Neuronal stem cell (in vitro differentiated cells): ENCODE measurements at regions not wholly inside any gene's neighbourhood (a gene's known extent, or its start where the extent isn't known, plus 50 kb on each side); places are given as distances from the start of the nearest gene placed in this dataset.

Source experiments
- DNase-seq: peaks from one replicate; pipeline ENCODE4 v3.0.0-alpha.2; 2013; ENCODE audit warnings: low spot score
- H2AFZ ChIP-seq: one replicate; pipeline ENCODE4 v1.6.1; 2013; ENCODE audit warnings: mild to moderate bottlenecking, low read length, inconsistent platforms
- H2AK5ac ChIP-seq: 2 replicates; pipeline ENCODE4 v1.6.1; 2013; ENCODE audit warnings: low read depth, mild to moderate bottlenecking, inconsistent platforms, low read length, moderate library complexity, mixed read lengths
- H2BK120ac ChIP-seq: 2 replicates; pipeline ENCODE4 v1.6.1; 2013; ENCODE audit warnings: low read depth, mild to moderate bottlenecking, inconsistent platforms, low read length, moderate library complexity, mixed read lengths
- H2BK12ac ChIP-seq: one replicate; pipeline ENCODE4 v1.6.1; 2013; ENCODE audit warnings: low read length, inconsistent platforms
- H2BK15ac ChIP-seq: 2 replicates; pipeline ENCODE4 v1.6.1; 2013; ENCODE audit warnings: mild to moderate bottlenecking, low read length, inconsistent platforms, mixed read lengths
- H2BK5ac ChIP-seq: one replicate; pipeline ENCODE4 v1.6.1; 2013; ENCODE audit warnings: inconsistent platforms, mild to moderate bottlenecking, low read length, moderate library complexity
- H3K14ac ChIP-seq: one replicate; pipeline ENCODE4 v1.6.1; 2013; ENCODE audit warnings: low read length, inconsistent platforms
- H3K18ac ChIP-seq: 2 replicates; pipeline ENCODE4 v1.6.1; 2013; ENCODE audit warnings: low read length, inconsistent platforms
- H3K23ac ChIP-seq: 2 replicates; pipeline ENCODE4 v1.6.1; 2013; ENCODE audit warnings: low read depth, mild to moderate bottlenecking, mixed read lengths, low read length, inconsistent platforms; ENCODE audit not compliant: poor library complexity
- H3K27ac ChIP-seq: replicated peaks from 3 replicates; pipeline ENCODE4 v1.5.1; 2013; ENCODE audit warnings: low read length, inconsistent platforms
- H3K27me3 ChIP-seq, 3 experiments: 2 replicates each; pipeline ENCODE4 v1.6.1; 2013; ENCODE audit warnings: low read length in 3 of 3, mild to moderate bottlenecking in 2 of 3, inconsistent platforms in 1 of 3, low read depth in 1 of 3, mixed read lengths in 1 of 3, moderate library complexity in 1 of 3; ENCODE audit not compliant: control insufficient read depth in 3 of 3, insufficient read depth in 3 of 3
- H3K36me3 ChIP-seq, 2 donors: replicated peaks in 1 of 2; 2 replicates each; pipeline ENCODE4 v1.6.1; 2013; ENCODE audit warnings: low read length in 2 of 2; ENCODE audit not compliant: control insufficient read depth in 2 of 2, insufficient read depth in 2 of 2
- H3K4ac ChIP-seq: 2 replicates; pipeline ENCODE4 v1.6.1; 2013; ENCODE audit warnings: inconsistent platforms, mild to moderate bottlenecking, low read length, moderate library complexity
- H3K4me1 ChIP-seq, 2 donors: 1 replicate in 1 of 2; 2 replicates in 1 of 2; pipeline ENCODE4 v1.6.1; 2013; ENCODE audit warnings: low read length in 2 of 2, low read depth in 1 of 2; ENCODE audit not compliant: control insufficient read depth in 2 of 2, insufficient read depth in 1 of 2
- H3K4me2 ChIP-seq: one replicate; pipeline ENCODE4 v1.6.1; 2013; ENCODE audit warnings: mild to moderate bottlenecking, low read length, inconsistent platforms; ENCODE audit not compliant: insufficient read depth, poor library complexity, severe bottlenecking
- H3K4me3 ChIP-seq, 2 donors: 2 replicates each; pipeline ENCODE4 v1.5.1; 2013; ENCODE audit warnings: low read length in 2 of 2, mild to moderate bottlenecking in 2 of 2, inconsistent platforms in 1 of 2, moderate library complexity in 1 of 2
- H3K79me1 ChIP-seq: one replicate; pipeline ENCODE4 v1.6.1; 2013; ENCODE audit warnings: low read depth, mild to moderate bottlenecking, inconsistent platforms, low read length, moderate library complexity
- H3K9ac ChIP-seq: one replicate; pipeline ENCODE4 v1.6.1; 2013; ENCODE audit warnings: mild to moderate bottlenecking, low read depth, low read length, inconsistent platforms; ENCODE audit not compliant: poor library complexity
- H3K9me3 ChIP-seq, 2 donors: replicated peaks in 1 of 2; 2 replicates each; pipeline versions ENCODE3 to v1.6.1; 2013; ENCODE audit warnings: low read length in 2 of 2, mild to moderate bottlenecking in 2 of 2, inconsistent platforms in 1 of 2, low read depth in 1 of 2, mixed read lengths in 1 of 2, moderate library complexity in 1 of 2; ENCODE audit not compliant: control insufficient read depth in 2 of 2, insufficient read depth in 1 of 2
- H4K8ac ChIP-seq: one replicate; pipeline ENCODE4 v1.6.1; 2013; ENCODE audit warnings: low read depth, mild to moderate bottlenecking, inconsistent platforms, low read length, moderate library complexity
- H4K91ac ChIP-seq: one replicate; pipeline ENCODE4 v1.6.1; 2013; ENCODE audit warnings: low read length, low read depth, mild to moderate bottlenecking, inconsistent platforms; ENCODE audit not compliant: poor library complexity
- WGBS, 2 donors: extraction: QIAGEN DNeasy Blood & Tissue Kit; methylation state at CpG; one replicate each; pipeline ENCODE4 v1.1.7; 2013; ENCODE audit warnings: missing lambda C conversion rate in 2 of 2, mixed read lengths in 1 of 2; ENCODE audit not compliant: insufficient read length in 2 of 2, insufficient replicate concordance in 1 of 2; ENCODE audit errors: extremely low coverage in 2 of 2; 5-methylcytosine and 5-hydroxymethylcytosine counted together

DNA sequence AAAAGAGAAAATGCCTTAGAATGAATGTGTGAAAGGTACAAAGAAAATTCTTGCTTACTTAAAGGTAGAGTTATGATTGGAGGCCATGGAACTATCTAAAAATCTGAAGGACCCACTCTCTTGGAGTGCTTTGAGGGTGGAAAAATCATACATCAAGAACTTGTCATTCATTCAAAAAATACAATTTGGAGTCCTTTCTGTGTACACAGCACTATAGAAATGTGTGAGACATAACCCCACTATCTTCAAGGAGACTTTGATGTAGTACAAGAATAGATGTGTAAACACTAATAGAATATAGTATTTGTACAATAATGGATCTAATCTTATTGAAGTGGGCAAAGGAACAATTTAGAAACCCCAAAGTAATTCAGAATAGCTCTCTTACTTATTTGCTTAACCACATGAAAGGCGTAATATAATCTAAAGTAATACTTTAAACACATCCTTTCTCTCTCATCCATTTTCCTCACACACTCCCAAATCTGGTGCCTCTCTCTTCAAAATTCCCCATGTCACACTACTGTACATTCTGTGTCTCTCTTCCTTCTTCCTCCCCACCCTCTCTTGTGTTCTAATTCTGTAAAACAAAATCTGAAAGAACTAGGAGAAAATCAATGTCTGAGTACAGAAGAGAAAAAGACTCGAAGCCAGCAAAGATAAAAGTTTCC lies 166.7 kb downstream of the DNAJB9 start:
- Histone ChIP-seq H2BK15ac (no peak overlapping the region), H3K14ac (no peak overlapping the region), H3K4me3 (no peak overlapping the region), H3K9me3 (no peaks in the 10 kb centered on the region), H2BK5ac (no peak overlapping the region), H3K9ac (no peak overlapping the region), H3K79me1 (no peaks in the 10 kb centered on the region), H3K36me3 (no peaks in the 10 kb centered on the region), H3K27me3 (no peaks in the 10 kb centered on the region), H2BK120ac (no peak overlapping the region), H2BK12ac (no peak overlapping the region), H4K8ac (no peak overlapping the region), H3K4ac (no peak overlapping the region), H3K23ac (no peak overlapping the region), H3K27ac (no peak overlapping the region), H4K91ac (no peak overlapping the region), H3K4me2 (no peak overlapping the region), H3K4me1 (no peaks in the 10 kb centered on the region), H2AK5ac (no peak overlapping the region), H2AFZ (no peak overlapping the region), H3K18ac (no peak overlapping the region)
- DNase-seq = no peak
- WGBS, 2 donors = no CpG with 5 or more reads among the region's 2 CpGs

DNA sequence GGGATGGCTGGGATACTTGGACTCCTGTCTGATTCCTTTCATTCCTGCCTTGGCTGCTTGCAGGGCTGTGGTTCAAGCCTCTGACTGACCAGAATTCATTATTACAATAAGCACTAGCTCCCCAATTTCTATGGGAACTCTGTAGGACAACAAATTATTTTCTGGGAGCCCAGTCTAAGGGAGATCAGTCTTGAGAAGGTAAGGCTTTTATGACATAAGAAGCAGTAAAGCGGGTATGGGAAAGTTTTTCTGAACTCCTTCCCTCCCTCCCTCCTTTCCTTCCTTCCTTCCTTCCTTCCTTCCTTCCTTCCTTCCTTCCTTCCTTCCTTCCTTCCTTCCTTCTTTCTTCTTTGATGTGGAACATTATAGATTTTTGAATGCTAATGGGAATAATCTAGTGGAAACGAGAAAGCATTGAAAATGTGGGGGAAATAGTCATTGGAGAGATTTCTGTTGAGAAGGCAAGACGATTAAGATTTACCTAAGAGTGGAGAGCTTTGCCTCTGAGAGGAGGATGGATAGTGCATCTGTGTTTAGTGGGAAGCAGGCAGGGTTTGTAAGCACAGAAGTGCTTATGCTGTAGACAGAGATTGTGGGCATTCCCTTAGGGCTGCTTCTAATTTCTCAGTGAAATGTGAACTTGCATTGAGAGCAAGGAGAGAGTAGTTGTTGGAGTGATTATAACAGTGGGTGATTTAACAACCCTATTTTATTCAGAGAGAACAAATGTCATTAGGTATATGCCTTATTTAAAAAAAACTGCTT lies 201.5 kb downstream of the DNAJB9 start:
- H4K91ac ChIP-seq = no peak overlapping the region
- H3K4me2 ChIP-seq = no peak overlapping the region
- no peak overlapping the region for H3K23ac ChIP-seq
- no peaks in the 10 kb centered on the region for H3K36me3 ChIP-seq
- H3K4ac ChIP-seq = no peak overlapping the region
- WGBS, 2 donors = no CpG with 5 or more reads among the region's 3 CpGs
- DNase-seq = no peak
- H3K79me1 ChIP-seq = no peaks in the 10 kb centered on the region
- H2BK5ac ChIP-seq = no peak overlapping the region
- peak overlapping the region; percentile 49 for H2AFZ ChIP-seq
- no peak overlapping the region for H2AK5ac ChIP-seq
- H2BK120ac ChIP-seq = no peak overlapping the region
- H4K8ac ChIP-seq = no peak overlapping the region
- peaks cover 0 to 3% of the 10 kb centered on the region in 2 donors for H3K4me1 ChIP-seq
- H3K18ac ChIP-seq = no peak overlapping the region
- no peaks in the 10 kb centered on the region for H3K9me3 ChIP-seq
- no peak overlapping the region for H3K4me3 ChIP-seq
- H2BK12ac ChIP-seq = no peak overlapping the region
- no peak overlapping the region for H2BK15ac ChIP-seq
- no peak overlapping the region for H3K14ac ChIP-seq
- no peak overlapping the region for H3K27ac ChIP-seq
- H3K9ac ChIP-seq = no peak overlapping the region
- H3K27me3 ChIP-seq = no peaks in the 10 kb centered on the region

- no peak overlapping the region for H3K4me2 ChIP-seq
- DNase-seq = no peak
- H3K9ac ChIP-seq = no peak overlapping the region
- H3K79me1 ChIP-seq = no peaks in the 10 kb centered on the region
- no CpG with 5 or more reads among the region's 2 CpGs for WGBS, 2 donors
- H2BK120ac ChIP-seq = no peak overlapping the region
- H3K14ac ChIP-seq = no peak overlapping the region
- no peaks in the 10 kb centered on the region for H3K9me3 ChIP-seq
- H2BK5ac ChIP-seq = no peak overlapping the region
- H3K4ac ChIP-seq = no peak overlapping the region
- peaks cover 0 to 3% of the 10 kb centered on the region in 2 donors for H3K4me1 ChIP-seq
- no peak overlapping the region for H3K18ac ChIP-seq
- no peak overlapping the region for H2AK5ac ChIP-seq
- H3K23ac ChIP-seq = no peak overlapping the region
- H2BK12ac ChIP-seq = no peak overlapping the region
- H4K91ac ChIP-seq = no peak overlapping the region
- H3K36me3 ChIP-seq = no peaks in the 10 kb centered on the region
- H2BK15ac ChIP-seq = no peak overlapping the region
- H3K27me3 ChIP-seq = no peaks in the 10 kb centered on the region
- no peak overlapping the region for H4K8ac ChIP-seq
- no peak overlapping the region for H3K27ac ChIP-seq
- H2AFZ ChIP-seq = no peak overlapping the region
- no peak overlapping the region for H3K4me3 ChIP-seq
These were observed 202.2 kb downstream of the DNAJB9 start for GRCh38 chr7:108771853-108772252.

GRCh38 chr7:108777966-108778365 lies 208.3 kb downstream of the DNAJB9 start:
- H3K4ac ChIP-seq = no peak overlapping the region
- H4K8ac ChIP-seq = no peak overlapping the region
- no peaks in the 10 kb centered on the region for H3K27me3 ChIP-seq
- no peak overlapping the region for H3K4me2 ChIP-seq
- no peak overlapping the region for H2AK5ac ChIP-seq
- H3K27ac ChIP-seq = no peak overlapping the region
- H3K18ac ChIP-seq = no peak overlapping the region
- no peak overlapping the region for H2BK120ac ChIP-seq
- no peak overlapping the region for H3K9ac ChIP-seq
- H3K9me3 ChIP-seq = no peaks in the 10 kb centered on the region
- H3K4me1 ChIP-seq = peaks cover 0 to 4% of the 10 kb centered on the region in 2 donors
- H2AFZ ChIP-seq = peak overlapping the region; percentile 40
- H3K4me3 ChIP-seq = no peak overlapping the region
- H3K79me1 ChIP-seq = no peaks in the 10 kb centered on the region
- H3K36me3 ChIP-seq = no peaks in the 10 kb centered on the region
- H2BK12ac ChIP-seq = no peak overlapping the region
- no CpG with 5 or more reads among the region's 1 CpG for WGBS, 2 donors
- H4K91ac ChIP-seq = no peak overlapping the region
- H3K23ac ChIP-seq = no peak overlapping the region
- no peak overlapping the region for H2BK5ac ChIP-seq
- H2BK15ac ChIP-seq = no peak overlapping the region
- no peak overlapping the region for H3K14ac ChIP-seq
- DNase-seq = no peak
